K562 (cell line): ENCODE measurements at regions not wholly inside any gene's neighbourhood (a gene's known extent, or its start where the extent isn't known, plus 50 kb on each side); places are given as distances from the start of the nearest gene placed in this dataset.
A peak's percentile ranks its signal among the peaks of the same experiment; 100 is the strongest.

ENCODE experiments used
- ATAC-seq: fragments of 200-7000 bp; cut with Tn5 transposase; 3 replicates; pipeline ENCODE4 v1.9.1; 2020; ENCODE audit warnings: moderate library complexity
- BruUV-seq: library from RNA; stranded (reverse); fragments of 400-500 nt; replicated peaks from 2 replicates; lab custom pipeline; 2021; lab: Mats Ljungman, UMichigan
- CTCF ChIA-PET: fragments of 300-600 bp; formaldehyde crosslinking; extraction: SDS; loops from one replicate; lab custom pipeline; 2021; ENCODE audit warnings: low intra/inter-chr PET ratio; lab: Yijun Ruan, JAX
- POLR2A ChIA-PET: fragments of 300-600, 350-650 bp; sonication (Branson Sonifier 250); formaldehyde crosslinking; extraction: SDS; loops from one replicate; lab custom pipeline; 2021; ENCODE audit warnings: antibody characterized with exemption, inconsistent platforms; lab: Yijun Ruan, JAX
- DNase-seq, 4 experiments: peaks; one replicate each; pipeline versions ENCODE4 v3.0.0 to v3.0.0-alpha.2; 2011 to 2018; ENCODE audit warnings: low spot score in 3 of 4, mixed read lengths in 3 of 4; ENCODE audit errors: extremely low read depth in 1 of 4
- FAIRE-seq: peaks from 2 replicates; lab custom pipeline; 2011; peaks lifted over from hg19 to GRCh38; lab: Jason Lieb, UNC
- H2AFZ ChIP-seq: 2 replicates; pipeline ENCODE4 v1.6.0; 2011; ENCODE audit warnings: low read depth, low read length, control low read depth, inconsistent platforms
- H3K27ac ChIP-seq: fragments of 200-600 bp; 3 replicates; pipeline ENCODE4 v1.8.0; 2011; ENCODE audit warnings: low read depth, mild to moderate bottlenecking, control low read depth, inconsistent platforms, low read length, moderate library complexity, mixed read lengths; ENCODE audit errors: extremely low read depth
- H3K27me3 ChIP-seq, 2 experiments: fragments of 300-600 bp in 1 of 2; 2 replicates in 1 of 2; 3 replicates in 1 of 2; pipeline versions ENCODE4 v1.6.0 to v1.8.0; 2011; ENCODE audit warnings: inconsistent platforms in 2 of 2, low read length in 2 of 2, mild to moderate bottlenecking in 1 of 2, mixed read lengths in 1 of 2, moderate library complexity in 1 of 2; ENCODE audit not compliant: control insufficient read depth in 2 of 2, insufficient read depth in 2 of 2
- H3K36me3 ChIP-seq: fragments of 300-600 bp; 3 replicates; pipeline ENCODE4 v1.8.0; 2011; ENCODE audit warnings: mild to moderate bottlenecking, low read length, inconsistent platforms; ENCODE audit not compliant: control insufficient read depth, insufficient read depth
- H3K4me1 ChIP-seq, 2 experiments: fragments of 200-600 bp in 1 of 2; replicated peaks in 1 of 2; 2 replicates in 1 of 2; 3 replicates in 1 of 2; pipeline versions ENCODE4 v1.5.1 to v1.8.0; 2011; ENCODE audit warnings: inconsistent platforms in 2 of 2, low read length in 2 of 2, mild to moderate bottlenecking in 1 of 2, mixed read lengths in 1 of 2, moderate library complexity in 1 of 2; ENCODE audit not compliant: control insufficient read depth in 2 of 2, insufficient read depth in 2 of 2
- H3K4me2 ChIP-seq: 2 replicates; pipeline ENCODE4 v1.6.1; 2011; ENCODE audit warnings: low read length, control low read depth, inconsistent platforms, mixed read lengths; ENCODE audit not compliant: insufficient read depth
- H3K4me3 ChIP-seq: fragments of 200-600 bp; sonication (generic), shearing (Covaris generic); 2 replicates; pipeline ENCODE4 v1.5.1; 2016; ENCODE audit warnings: control low read depth, inconsistent platforms
- H3K79me2 ChIP-seq: fragments of 200-600 bp; 3 replicates; pipeline ENCODE4 v1.8.0; 2011; ENCODE audit warnings: low read length, inconsistent platforms; ENCODE audit not compliant: control insufficient read depth, insufficient read depth
- H3K9ac ChIP-seq, 2 experiments: 2 replicates each; pipeline versions ENCODE4 v1.6.0 to v1.6.1; 2011; ENCODE audit warnings: low read depth in 2 of 2, low read length in 2 of 2, control low read depth in 1 of 2, inconsistent platforms in 1 of 2, mild to moderate bottlenecking in 1 of 2, mixed read lengths in 1 of 2; ENCODE audit not compliant: insufficient read depth in 1 of 2
- H3K9me1 ChIP-seq: one replicate; pipeline ENCODE4 v1.6.0; 2011; ENCODE audit warnings: inconsistent platforms, mild to moderate bottlenecking, low read length, moderate library complexity; ENCODE audit not compliant: control insufficient read depth, insufficient read depth
- H3K9me3 ChIP-seq: replicated peaks from 2 replicates; pipeline ENCODE4 v1.5.1; 2011; ENCODE audit warnings: low read depth, low read length, inconsistent platforms; ENCODE audit not compliant: control insufficient read depth, insufficient read depth
- H4K20me1 ChIP-seq: replicated peaks from 2 replicates; pipeline ENCODE4 v1.6.1; 2011; ENCODE audit warnings: low read length, inconsistent platforms, mixed read lengths; ENCODE audit not compliant: control insufficient read depth, insufficient read depth
- BCL6 ChIP-seq: fragments of 250-450 bp; sonication (Bioruptor Pico); IDR thresholded peaks from 2 replicates; pipeline ENCODE4 v1.4.0; 2020
- BCOR ChIP-seq: fragments of 450-650 bp; IDR thresholded peaks from 2 replicates; pipeline ENCODE4 v1.6.1; 2016
- CBX5 ChIP-seq: IDR thresholded peaks from 2 replicates; pipeline ENCODE4 v1.6.1; 2014; ENCODE audit warnings: low read depth, borderline replicate concordance
- CCNT2 ChIP-seq: IDR thresholded peaks from 2 replicates; pipeline ENCODE4 v1.6.1; 2011; ENCODE audit warnings: borderline replicate concordance, low read depth, mild to moderate bottlenecking, moderate library complexity, mixed read lengths, low read length; ENCODE audit not compliant: insufficient read length; ENCODE audit errors: extremely low read depth
- CEBPG ChIP-seq, 3 experiments: fragments of 200-800 bp in 1 of 3; sonication (Bioruptor generic) in 1 of 3; sonication (generic) in 1 of 3; formaldehyde crosslinking in 1 of 3; IDR thresholded peaks in 2 of 3; conservative IDR thresholded peaks in 1 of 3; 2 replicates each; pipeline versions ENCODE4 v1.6.1 to v1.8.0; 2016 to 2022; ENCODE audit warnings: missing compliant biosample characterization in 2 of 3, missing genetic modification characterization in 2 of 3, mild to moderate bottlenecking in 1 of 3, missing genetic modification reagents in 1 of 3
- KDM2B ChIP-seq: fragments of 250-450 bp; sonication (Bioruptor Pico); IDR thresholded peaks from 2 replicates; pipeline ENCODE4 v1.8.0; 2021; ENCODE audit warnings: mild to moderate bottlenecking, moderate library complexity
- MCM2 ChIP-seq: fragments of 450-650 bp; IDR thresholded peaks from 2 replicates; pipeline ENCODE4 v1.6.1; 2017; ENCODE audit warnings: low read depth, mild to moderate bottlenecking
- POLR2A ChIP-seq: fragments of 450-650 bp; conservative IDR thresholded peaks from 2 replicates; pipeline ENCODE4 v1.6.1; 2016
- SMARCC2 ChIP-seq: fragments of 450-650 bp; IDR thresholded peaks from 2 replicates; pipeline ENCODE4 v1.6.1; 2017; ENCODE audit warnings: antibody characterized with exemption, moderate library complexity, mild to moderate bottlenecking, low read depth
- TOE1 ChIP-seq, 2 experiments: fragments of 450-650 bp in 1 of 2; sonication (generic) in 1 of 2; formaldehyde crosslinking in 1 of 2; IDR thresholded peaks; 2 replicates each; pipeline versions ENCODE4 v1.7.1 to v1.8.0; 2016 to 2022; ENCODE audit warnings: borderline replicate concordance in 2 of 2, mild to moderate bottlenecking in 2 of 2, antibody characterized with exemption in 1 of 2, inconsistent platforms in 1 of 2, low read depth in 1 of 2, missing genetic modification reagents in 1 of 2, moderate library complexity in 1 of 2
- ZBTB7A ChIP-seq: IDR thresholded peaks from 2 replicates; pipeline ENCODE4 v1.6.1; 2011; ENCODE audit warnings: low read depth, mild to moderate bottlenecking, low read length, moderate library complexity, borderline replicate concordance; ENCODE audit not compliant: control insufficient read depth
- ZNF217 ChIP-seq: sonication (generic); formaldehyde crosslinking; IDR thresholded peaks from 2 replicates; pipeline ENCODE4 v1.8.0; 2022; ENCODE audit warnings: mild to moderate bottlenecking, missing genetic modification reagents
- ZNF830 ChIP-seq: fragments of 250-450 bp; sonication (Bioruptor Pico); IDR thresholded peaks from 2 replicates; pipeline ENCODE4 v1.5.0; 2021; ENCODE audit warnings: mild to moderate bottlenecking
- WGBS: fragments of 100-300 bp; shearing (Covaris generic); methylation state at CpG from one replicate; pipeline ENCODE4 v1.1.6; 2016; ENCODE audit warnings: low coverage, mixed read lengths; ENCODE audit not compliant: insufficient coverage; ENCODE audit errors: missing lambda C conversion rate; 5-methylcytosine and 5-hydroxymethylcytosine counted together
- in situ Hi-C: fragments of 300-500 bp; cut with MboI; formaldehyde crosslinking; loops from 4 replicates; pipeline ENCODE4 v1.15.0; 2018; ENCODE audit warnings: inconsistent platforms, mixed read lengths
- intact Hi-C: fragments of 100-400 bp; cut with micrococcal nuclease; formaldehyde crosslinking; loops from 2 replicates; pipeline ENCODE4 v1.14.2; 2022
- TF ChIP-seq, protein P1 (sequence below): fragments of 250-450 bp; sonication (Bioruptor Pico); IDR thresholded peaks from 2 replicates; pipeline ENCODE4 v1.8.0; 2021; ENCODE audit warnings: moderate library complexity, mild to moderate bottlenecking, inconsistent platforms

DNA sequence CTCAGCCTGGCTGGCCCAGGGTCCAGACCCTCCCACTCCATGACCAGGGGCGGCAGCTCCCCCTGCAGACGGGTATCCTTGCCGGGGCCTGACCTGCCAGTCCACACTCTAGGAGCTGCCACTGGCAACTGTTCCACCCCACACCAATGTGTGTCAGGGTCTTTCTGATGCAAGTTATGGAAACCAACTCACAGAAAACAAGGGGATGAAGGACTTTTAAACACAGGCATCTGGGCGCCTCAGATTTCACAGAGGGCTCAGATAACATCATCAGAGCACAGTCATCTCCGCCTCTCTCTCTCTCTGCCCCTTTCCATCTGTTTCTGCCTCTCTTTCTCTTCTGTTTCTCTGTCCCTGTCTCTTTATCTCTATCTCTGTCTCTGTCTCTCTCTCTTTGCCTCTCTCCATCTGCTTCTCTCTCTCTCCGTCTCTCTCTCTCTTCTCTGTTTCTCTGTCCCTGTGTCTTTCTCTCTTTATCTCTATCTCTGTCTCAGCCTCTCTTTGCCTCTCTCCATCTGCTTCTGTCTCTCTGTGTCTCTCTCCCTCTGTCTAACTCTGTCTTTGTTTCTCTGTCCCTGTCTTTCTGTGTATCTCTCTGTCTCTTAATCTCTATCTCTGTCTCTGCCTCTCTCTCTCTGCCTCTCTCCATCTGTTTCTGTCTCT, 67.4 kb upstream of the FBRSL1 start:
- H3K9me1 ChIP-seq = no peaks in the 10 kb centered on the region
- H3K27ac ChIP-seq = no peak overlapping the region
- H3K36me3 ChIP-seq = no peaks in the 10 kb centered on the region
- intact Hi-C loops (no loop called here), in situ Hi-C loops (no loop called here)
- peaks cover 2 to 19% of the 10 kb centered on the region in 2 experiments; a peak in 3 of 5 replicates for H3K4me1 ChIP-seq
- no peaks in the 10 kb centered on the region for H3K79me2 ChIP-seq
- H4K20me1 ChIP-seq = no peaks in the 10 kb centered on the region
- H3K4me2 ChIP-seq = no peak overlapping the region
- H3K27me3 ChIP-seq = peaks cover 15 to 64% of the 10 kb centered on the region in 2 experiments; a peak in 4 of 5 replicates
- ChIA-PET CTCF (no interaction called here), POLR2A (interaction anchor here (0.7 kb wide), 1 partner anchor 17 kb away, joined by 4 read pairs; no protein-coding TSS in a partner anchor)
- ATAC-seq (peak; percentile 78), FAIRE-seq (no peak), DNase-seq (no peak)
- no TSS peak for BruUV-seq
- H3K4me3 ChIP-seq = no peak overlapping the region
- WGBS = 1% methylated on average over 6 of the region's 6 CpGs
- peaks cover 5% of the 10 kb centered on the region for H3K9me3 ChIP-seq
- no peak overlapping the region for H3K9ac ChIP-seq
- no peak overlapping the region for H2AFZ ChIP-seq
- TF ChIP-seq CBX5 (no peak), POLR2A (no peak), MCM2 (no peak), CCNT2 (no peak), BCOR (0 out of 2 replicates have a peak, but pooled peaks have one; percentile 20), TOE1 (IDR thresholded peaks at IDR 0.05; ENCODE audit: borderline replicate concordance) (no peak; the same call in 1 of the 2 replicates), TOE1 (CRISPR knock-in tag; IDR thresholded peaks at IDR 0.05; ENCODE audit: borderline replicate concordance, low read depth) (no peak), CEBPG (CRISPR knock-in tag; IDR thresholded peaks at IDR 0.05) (peak; percentile 90), CEBPG (tag; conservative IDR thresholded peaks at IDR 0.05 in 1 of 2, IDR thresholded peaks at IDR 0.05 in 1 of 2) (peak; percentile 45 to 90; a peak in 2 of 4 replicates), ZNF830 (CRISPR knock-in tag) (no peak), SMARCC2 (peak; percentile 54; the same call in 1 of the 2 replicates), ZBTB7A (no peak), BCL6 (CRISPR knock-in tag) (no peak), ZNF217 (CRISPR knock-in tag) (no peak), KDM2B (CRISPR knock-in tag) (no peak)
- TF ChIP-seq, protein P1, sequence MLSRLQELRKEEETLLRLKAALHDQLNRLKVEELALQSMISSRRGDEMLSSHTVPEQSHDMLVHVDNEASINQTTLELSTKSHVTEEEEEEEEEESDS (CRISPR knock-in tag) = no peak
